NCI-H510A treated with DMSO at 0.1 percent for 48 hours (cell line): ENCODE measurements at regions not wholly inside any gene's neighbourhood (a gene's known extent, or its start where the extent isn't known, plus 50 kb on each side); places are given as distances from the start of the nearest gene placed in this dataset.
"Not testable (repeated sequence)": the region's sequence is repeated elsewhere in the genome, so short reads cannot be mapped to it uniquely, and the experiment has no call there.

ENCODE experiments used
- DNase-seq: peaks from one replicate; lab custom pipeline; 2025; lab: John Stamatoyannopoulos, UW

DNA sequence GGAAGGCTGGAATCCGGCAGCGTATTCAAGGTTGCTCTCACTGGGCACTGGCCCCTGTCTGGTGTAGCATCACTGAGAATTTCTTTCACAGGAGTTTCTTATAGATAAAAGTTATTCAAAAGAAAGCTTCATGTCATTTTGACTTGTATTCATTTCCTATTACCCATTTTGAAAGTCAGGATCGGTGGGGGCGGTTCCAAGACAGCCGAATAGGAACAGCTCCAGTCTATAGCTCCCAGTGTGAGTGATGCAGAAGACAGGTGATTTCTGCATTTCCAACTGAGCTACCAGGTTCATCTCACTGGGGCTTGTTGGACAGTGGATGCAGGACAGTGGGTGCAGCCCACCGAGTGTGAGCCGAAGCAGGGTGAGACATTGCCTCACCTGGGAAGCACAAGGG is 51.5 kb upstream of the CDC42EP3 start:
- not testable (repeated sequence) for DNase-seq

- DNase-seq: no peak
Observed at GRCh38 chr2:37730037-37730818, 58.8 kb upstream of the CDC42EP3 start.

- DNase-seq: not testable (repeated sequence)
Observed at GRCh38 chr2:37732412-37732811, 61.0 kb upstream of the CDC42EP3 start.

GRCh38 chr2:37733251-37733650 is 61.8 kb upstream of the CDC42EP3 start:
- DNase-seq: no peak

GRCh38 chr2:37733955-37734354 is 62.5 kb upstream of the CDC42EP3 start:
- not testable (repeated sequence) for DNase-seq

DNA sequence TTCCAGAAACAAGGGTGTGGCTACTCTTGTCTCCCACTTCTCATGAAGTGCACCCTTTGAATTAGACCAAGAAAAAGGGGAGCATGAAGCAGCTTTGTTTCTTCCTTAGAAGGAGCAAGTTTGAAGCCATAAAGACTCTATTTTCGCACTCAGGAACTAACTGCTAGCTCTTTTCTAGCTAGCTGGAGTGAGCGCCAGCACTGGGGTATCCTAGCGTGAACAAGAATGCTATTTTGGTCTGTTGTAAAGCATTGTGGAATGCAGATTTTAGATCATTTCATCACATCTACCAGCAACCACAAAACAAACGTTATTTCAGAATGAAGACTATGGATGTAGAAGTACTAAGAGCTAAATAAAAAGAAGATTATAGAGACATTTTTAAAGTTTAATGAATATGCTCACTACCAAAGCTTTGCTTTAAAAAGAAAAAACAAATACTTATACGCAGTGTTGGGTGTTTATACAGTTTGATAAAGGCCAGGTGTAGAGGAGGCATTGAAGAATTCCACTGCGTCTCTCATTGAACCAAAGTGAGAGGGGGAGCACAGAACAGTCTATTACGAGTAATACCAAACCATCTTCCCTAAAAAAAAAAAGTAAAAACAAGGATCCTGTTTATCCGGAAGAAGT is 63.6 kb upstream of the CDC42EP3 start:
- not testable (repeated sequence) for DNase-seq

- DNase-seq: not testable (repeated sequence)
Observed at GRCh38 chr2:37735524-37735910, 64.1 kb upstream of the CDC42EP3 start.

DNA sequence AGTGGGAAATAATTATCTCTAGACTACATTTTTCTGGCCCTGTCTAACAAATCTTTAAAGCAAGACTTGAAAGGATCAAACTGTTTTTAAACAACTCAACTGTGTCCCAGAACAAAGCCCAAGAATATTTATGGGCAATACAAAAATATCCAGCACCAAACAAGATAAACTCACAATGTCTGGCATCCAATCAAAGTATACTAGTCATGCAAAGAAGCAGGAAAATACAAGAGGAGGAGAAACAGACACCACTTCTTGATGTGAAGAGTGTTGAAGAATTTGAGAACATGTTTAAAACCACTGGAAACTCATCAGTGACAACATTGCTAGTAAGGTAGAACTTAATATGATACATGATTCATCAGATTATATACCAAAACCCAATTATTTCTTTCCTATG is 66.1 kb upstream of the CDC42EP3 start:
- no peak for DNase-seq

GRCh38 chr2:37738266-37738885 is 66.9 kb upstream of the CDC42EP3 start:
- DNase-seq: no peak

DNA sequence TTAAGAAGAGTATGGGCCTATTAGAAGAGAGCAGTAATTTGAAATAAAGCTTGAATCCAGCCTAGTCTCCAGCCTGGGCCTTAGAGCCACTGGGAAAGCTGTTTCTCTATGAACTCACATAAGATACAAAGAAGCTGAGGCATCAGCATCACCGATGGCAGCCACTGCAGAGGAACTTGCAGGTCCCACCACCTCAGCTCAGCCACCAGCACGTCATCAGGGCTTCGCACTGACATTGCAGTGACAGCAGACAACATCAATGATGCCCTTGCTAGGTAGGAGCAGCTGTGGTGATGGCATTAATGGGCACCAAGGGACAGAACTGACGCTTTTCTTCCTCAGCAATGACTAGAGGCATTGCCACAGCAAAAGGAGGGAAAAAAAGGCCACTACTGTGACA is 67.7 kb upstream of the CDC42EP3 start:
- DNase-seq: no peak

DNA sequence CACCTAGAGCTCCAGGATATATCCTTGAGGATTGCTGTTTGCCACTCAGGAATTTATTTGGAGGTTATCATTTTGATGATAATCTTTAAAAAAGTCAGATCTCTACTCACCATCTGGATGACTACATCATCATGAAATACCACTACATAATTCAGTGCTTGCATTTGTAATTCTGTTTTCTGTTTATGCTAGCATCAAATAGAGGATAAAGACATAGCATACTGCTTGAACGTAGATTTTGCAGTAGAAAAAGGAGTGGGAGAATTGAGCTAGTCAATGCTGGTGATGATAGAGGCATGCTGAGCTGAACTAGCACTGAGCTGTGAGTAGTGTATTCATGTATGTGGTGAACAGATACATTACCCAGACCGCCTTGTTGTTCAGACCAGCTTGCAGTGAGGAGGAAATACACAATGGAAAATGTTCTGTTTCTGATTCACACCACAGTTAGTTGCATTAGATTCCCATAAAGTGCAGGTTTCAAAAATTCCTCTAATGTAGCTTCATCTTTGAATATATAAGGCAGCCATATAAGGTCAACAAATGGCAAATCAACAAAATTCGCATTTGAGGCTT is 68.8 kb upstream of the CDC42EP3 start:
- DNase-seq: no peak

DNA sequence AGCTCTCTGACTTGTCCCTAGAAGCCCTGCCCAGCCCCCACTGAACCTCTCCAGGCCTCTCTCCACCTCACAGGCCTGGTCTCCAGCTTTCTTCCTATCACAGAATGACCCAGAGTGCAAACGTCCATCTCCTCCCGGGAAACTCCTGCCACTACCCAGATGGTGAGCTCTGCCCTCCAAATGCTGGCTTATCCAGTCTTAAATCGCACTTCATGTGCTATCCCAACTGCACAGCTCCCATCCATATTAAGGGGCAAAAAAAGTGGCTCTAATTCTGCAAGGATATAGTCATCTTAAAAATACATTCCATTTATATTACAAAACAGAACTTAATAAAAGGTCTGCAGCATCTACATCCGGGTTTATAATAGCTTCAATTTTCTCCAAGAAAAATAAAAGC is 70.8 kb upstream of the CDC42EP3 start:
- no peak for DNase-seq

DNA sequence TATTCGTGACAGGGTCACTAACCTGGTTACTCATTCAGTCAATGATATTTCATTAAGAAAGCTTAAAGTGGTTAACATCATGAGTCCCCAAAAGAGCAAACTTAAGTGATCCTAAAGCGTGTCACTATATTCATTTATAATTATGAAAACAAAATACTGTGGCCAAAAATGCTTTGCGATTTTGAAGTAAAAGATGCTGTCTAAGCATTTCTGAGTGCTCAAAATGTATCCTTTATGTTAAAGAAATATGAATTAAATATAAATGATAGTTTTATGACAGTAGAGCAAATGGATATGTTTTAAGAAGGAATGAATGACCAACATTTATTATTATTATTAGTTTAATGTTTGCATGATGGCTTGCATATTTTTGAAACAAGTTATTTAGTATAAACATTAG is 72.6 kb upstream of the CDC42EP3 start:
- no peak for DNase-seq

GRCh38 chr2:37744961-37745360 is 73.5 kb upstream of the CDC42EP3 start:
- not testable (repeated sequence) for DNase-seq

DNA sequence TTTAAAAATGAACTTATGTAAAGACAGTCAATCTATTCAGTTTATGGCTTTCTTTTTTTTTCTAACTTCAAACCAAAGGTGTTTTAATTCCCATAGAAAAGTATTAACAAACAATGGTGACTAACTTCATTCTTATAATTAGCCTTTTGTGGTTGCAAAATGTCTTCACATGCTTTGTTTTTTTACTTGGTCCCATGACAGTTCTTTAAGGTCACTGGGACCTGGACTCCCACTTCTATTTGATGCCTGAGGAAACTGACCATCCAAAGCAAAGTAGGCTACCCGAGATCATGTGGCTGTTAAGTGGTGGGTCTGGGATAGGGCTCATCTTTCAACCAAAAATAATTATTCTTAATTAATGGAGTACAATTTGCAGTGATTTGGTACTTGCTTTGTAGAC is 74.6 kb upstream of the CDC42EP3 start:
- not testable (repeated sequence) for DNase-seq

- no peak for DNase-seq
Observed at GRCh38 chr2:37746883-37747282, 75.4 kb upstream of the CDC42EP3 start.

DNA sequence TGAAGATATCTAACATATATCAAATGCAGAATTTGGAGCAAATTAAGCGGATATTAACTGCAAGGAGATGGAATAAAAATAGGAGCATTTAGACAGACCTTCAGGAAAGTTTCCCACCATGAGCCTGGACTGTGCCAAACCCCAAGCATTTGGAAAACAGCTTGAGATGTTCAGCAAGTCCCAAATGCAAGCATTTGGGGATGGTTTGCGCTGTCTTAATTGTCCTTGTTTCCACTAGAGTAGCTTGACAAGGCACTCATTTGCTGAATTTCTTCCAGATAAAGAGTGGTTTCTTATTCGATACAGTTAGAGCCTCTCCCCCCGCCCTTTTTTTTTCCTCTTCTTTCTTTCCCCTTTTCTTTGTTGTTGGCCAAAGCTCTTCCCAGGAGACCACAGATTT is 77.1 kb upstream of the CDC42EP3 start:
- no peak for DNase-seq

GRCh38 chr2:37750286-37750685 is 78.8 kb upstream of the CDC42EP3 start:
- not testable (repeated sequence) for DNase-seq

DNA sequence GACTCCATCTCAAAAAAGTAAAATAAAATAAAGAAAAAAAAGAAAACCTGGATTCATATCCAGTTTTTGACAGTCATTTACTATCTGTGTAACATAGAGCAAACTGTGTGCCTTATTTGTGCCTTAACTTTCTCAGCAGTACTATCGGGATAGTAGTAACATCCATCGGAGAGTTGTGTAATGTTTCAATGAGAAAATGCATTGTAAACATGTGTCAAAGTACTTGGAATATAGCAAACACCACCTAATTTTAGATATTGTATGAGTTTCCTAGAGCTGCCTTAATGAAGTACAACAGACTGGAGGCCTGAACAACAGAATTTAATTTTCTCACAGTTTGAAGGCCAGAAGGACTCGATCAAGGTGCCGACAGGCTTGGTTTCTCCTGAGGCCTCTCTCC is 81.3 kb upstream of the CDC42EP3 start:
- no peak for DNase-seq

GRCh38 chr2:37753758-37754157 is 82.3 kb upstream of the CDC42EP3 start:
- DNase-seq: no peak

- DNase-seq: not testable (repeated sequence)
Observed at GRCh38 chr2:37755961-37756559, 84.6 kb upstream of the CDC42EP3 start.

DNA sequence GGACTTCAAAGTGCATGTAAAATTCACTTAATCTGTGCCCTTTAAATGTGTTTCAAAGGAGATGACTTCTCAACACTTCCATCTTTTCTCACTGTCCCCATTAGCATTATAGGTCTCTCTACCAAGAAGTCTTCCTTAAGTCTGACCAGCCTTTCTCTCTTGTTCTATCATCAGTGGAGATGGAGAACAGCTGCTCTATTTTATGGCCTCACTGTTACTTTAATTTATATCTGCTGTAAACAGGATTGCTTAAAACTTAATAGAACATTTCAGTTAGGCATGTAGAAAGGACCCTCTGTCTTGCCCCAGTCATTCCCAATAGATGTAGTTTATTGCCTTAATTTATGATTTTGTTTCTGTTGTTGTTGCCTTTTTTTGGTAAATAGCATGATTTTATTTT is 86.0 kb upstream of the CDC42EP3 start:
- not testable (repeated sequence) for DNase-seq
